ENCODE measurements at regions not wholly inside any gene's neighbourhood (a gene's known extent, or its start where the extent isn't known, plus 50 kb on each side); places are given as distances from the start of the nearest gene placed in this dataset.

DNA sequence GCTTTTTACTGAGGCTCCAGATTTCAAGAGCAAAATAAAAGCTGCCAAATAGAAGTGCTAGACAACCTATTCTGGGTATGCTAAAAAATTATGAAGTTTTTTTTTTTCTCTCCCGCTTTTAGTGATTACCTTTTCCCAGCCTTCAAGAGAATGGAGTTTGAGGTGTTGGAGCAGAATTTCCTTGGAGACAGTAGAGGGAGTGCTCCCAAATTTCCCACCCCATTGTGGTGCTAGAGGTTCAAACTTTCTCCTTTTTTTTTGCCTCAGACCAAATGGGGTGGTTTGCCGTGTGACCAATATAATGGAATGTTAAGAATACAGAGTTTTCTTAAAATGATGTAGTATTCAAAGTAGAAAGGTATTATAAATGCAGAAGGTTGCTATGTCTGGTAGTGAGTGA, 244.2 kb upstream of the RIOK2 start:
- TF ChIP-seq, protein P1, sequence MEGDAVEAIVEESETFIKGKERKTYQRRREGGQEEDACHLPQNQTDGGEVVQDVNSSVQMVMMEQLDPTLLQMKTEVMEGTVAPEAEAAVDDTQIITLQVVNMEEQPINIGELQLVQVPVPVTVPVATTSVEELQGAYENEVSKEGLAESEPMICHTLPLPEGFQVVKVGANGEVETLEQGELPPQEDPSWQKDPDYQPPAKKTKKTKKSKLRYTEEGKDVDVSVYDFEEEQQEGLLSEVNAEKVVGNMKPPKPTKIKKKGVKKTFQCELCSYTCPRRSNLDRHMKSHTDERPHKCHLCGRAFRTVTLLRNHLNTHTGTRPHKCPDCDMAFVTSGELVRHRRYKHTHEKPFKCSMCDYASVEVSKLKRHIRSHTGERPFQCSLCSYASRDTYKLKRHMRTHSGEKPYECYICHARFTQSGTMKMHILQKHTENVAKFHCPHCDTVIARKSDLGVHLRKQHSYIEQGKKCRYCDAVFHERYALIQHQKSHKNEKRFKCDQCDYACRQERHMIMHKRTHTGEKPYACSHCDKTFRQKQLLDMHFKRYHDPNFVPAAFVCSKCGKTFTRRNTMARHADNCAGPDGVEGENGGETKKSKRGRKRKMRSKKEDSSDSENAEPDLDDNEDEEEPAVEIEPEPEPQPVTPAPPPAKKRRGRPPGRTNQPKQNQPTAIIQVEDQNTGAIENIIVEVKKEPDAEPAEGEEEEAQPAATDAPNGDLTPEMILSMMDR (IDR thresholded peaks at IDR 0.05; ENCODE audit: insufficient read depth, low read depth, low read length) = no peak
- no peak for TF ChIP-seq EZH2 (IDR thresholded peaks at IDR 0.05; ENCODE audit: insufficient read depth, low read length)
